Bronchial epithelial cell (primary cell): ENCODE measurements at regions not wholly inside any gene's neighbourhood (a gene's known extent, or its start where the extent isn't known, plus 50 kb on each side); places are given as distances from the start of the nearest gene placed in this dataset.
"Not testable (repeated sequence)": the region's sequence is repeated elsewhere in the genome, so short reads cannot be mapped to it uniquely, and the experiment has no call there.

Experiments
- DNase-seq: peaks from one replicate; pipeline ENCODE4 v3.0.0-alpha.2; 2010; ENCODE audit warnings: low read depth
- FAIRE-seq: peaks from 2 replicates; lab custom pipeline; 2011; peaks lifted over from hg19 to GRCh38; lab: Jason Lieb, UNC
- H3K27me3 ChIP-seq: 2 replicates; pipeline ENCODE4 v1.5.1; 2011; ENCODE audit warnings: low read length; ENCODE audit not compliant: control insufficient read depth, insufficient read depth
- H3K36me3 ChIP-seq: 2 replicates; pipeline ENCODE4 v1.5.1; 2011; ENCODE audit warnings: low read length; ENCODE audit not compliant: control insufficient read depth, insufficient read depth
- H3K4me3 ChIP-seq: 2 replicates; pipeline ENCODE4 v1.5.1; 2011; ENCODE audit warnings: mild to moderate bottlenecking, low read depth, low read length, control low read depth
- TF ChIP-seq, protein P1 (sequence below): IDR thresholded peaks from 2 replicates; pipeline ENCODE4 v1.5.1; 2011; ENCODE audit warnings: mild to moderate bottlenecking, moderate library complexity, low read length, control low read depth, inconsistent platforms; ENCODE audit not compliant: insufficient read depth, severe bottlenecking

DNA sequence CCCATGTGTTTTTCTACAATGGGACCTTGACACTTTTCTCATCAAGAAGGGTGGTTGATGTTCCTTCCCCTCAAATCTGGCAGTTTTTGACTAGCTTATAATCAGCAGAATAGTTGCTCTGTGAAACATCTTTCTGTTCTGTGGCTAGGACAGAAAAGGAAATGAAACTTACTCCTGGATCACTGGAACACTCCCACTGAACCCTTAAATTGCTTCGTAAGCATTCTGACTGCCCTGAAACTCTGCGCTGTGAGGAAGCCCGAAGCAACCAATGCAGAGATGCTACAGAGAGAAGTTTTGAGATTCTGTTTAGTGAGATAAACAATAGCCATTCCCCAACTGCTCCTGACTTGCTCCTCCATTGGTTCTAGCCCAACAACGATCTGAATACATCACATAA, 602.2 kb downstream of the CENPC start:
- DNase-seq (no peak), FAIRE-seq (no peak)
- Histone ChIP-seq H3K4me3 (no peak overlapping the region), H3K27me3 (no peaks in the 10 kb centered on the region), H3K36me3 (no peaks in the 10 kb centered on the region)
- TF ChIP-seq, protein P1, sequence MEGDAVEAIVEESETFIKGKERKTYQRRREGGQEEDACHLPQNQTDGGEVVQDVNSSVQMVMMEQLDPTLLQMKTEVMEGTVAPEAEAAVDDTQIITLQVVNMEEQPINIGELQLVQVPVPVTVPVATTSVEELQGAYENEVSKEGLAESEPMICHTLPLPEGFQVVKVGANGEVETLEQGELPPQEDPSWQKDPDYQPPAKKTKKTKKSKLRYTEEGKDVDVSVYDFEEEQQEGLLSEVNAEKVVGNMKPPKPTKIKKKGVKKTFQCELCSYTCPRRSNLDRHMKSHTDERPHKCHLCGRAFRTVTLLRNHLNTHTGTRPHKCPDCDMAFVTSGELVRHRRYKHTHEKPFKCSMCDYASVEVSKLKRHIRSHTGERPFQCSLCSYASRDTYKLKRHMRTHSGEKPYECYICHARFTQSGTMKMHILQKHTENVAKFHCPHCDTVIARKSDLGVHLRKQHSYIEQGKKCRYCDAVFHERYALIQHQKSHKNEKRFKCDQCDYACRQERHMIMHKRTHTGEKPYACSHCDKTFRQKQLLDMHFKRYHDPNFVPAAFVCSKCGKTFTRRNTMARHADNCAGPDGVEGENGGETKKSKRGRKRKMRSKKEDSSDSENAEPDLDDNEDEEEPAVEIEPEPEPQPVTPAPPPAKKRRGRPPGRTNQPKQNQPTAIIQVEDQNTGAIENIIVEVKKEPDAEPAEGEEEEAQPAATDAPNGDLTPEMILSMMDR, result no peak

DNA sequence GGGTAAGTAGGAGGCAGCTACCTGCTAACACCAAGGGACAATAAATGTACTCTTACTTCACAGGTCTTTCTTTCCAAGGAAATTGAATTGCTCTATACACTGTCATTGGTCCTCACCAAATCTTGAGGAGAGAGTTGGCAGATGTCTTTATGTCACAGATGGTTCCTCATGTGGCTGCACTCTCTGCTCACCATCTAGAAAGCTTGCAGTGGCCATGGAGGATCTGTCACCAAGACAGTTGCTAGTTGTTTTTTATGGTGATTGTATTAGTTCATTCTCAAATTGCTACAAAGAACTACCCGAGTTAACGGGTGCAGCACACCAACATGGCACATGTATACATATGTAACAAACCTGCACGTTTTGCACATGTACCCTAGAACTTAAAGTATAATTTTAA, 613.3 kb downstream of the CENPC start:
- not testable (repeated sequence) for H3K4me3 ChIP-seq, H3K36me3 ChIP-seq, H3K27me3 ChIP-seq, DNase-seq, FAIRE-seq

DNA sequence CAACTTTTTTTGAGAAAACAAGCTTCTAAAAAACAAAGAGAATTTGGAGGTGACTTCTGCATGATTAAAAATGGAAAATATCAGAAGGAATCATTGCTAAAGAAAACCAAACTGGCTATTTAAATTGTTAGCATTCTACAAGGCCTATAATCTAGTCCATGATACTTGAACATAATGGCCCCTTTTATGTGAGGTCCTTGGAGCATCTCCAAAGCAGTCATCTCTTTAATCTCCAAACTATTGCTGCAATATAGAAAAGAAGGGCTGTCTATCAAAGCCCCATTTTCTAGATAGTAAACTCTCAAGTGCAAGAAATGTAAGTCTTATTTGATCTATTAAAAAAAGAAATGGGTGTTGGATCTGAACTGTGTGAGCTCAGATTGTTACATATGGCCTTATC, 615.1 kb downstream of the CENPC start:
- TF ChIP-seq, protein P1, result no peak
- Histone ChIP-seq H3K4me3 (no peak overlapping the region), H3K27me3 (no peaks in the 10 kb centered on the region), H3K36me3 (no peaks in the 10 kb centered on the region)
- no peak for DNase-seq
- FAIRE-seq, result no peak

DNA sequence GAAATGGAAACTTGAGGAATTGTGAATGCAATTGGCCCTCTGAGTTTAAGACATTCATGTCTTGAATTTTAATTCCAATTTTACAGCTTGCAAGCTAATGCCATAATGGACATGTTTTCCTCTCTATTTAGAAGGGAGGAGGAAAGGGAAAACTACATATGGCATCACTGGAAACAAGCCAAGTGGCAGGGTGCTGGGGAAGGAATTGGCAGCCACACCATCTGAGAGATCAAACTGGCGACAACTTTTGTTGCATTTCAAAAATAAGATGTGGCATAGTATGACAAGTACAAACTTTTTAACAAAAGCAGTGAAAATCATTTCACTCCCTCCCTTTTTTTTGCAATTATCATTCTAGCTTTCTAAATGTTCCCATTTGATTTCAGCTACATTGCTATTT, 615.6 kb downstream of the CENPC start:
- DNase-seq (no peak), FAIRE-seq (no peak)
- TF ChIP-seq, protein P1, result no peak
- Histone ChIP-seq H3K4me3 (no peak overlapping the region), H3K27me3 (no peaks in the 10 kb centered on the region), H3K36me3 (no peaks in the 10 kb centered on the region)

DNA sequence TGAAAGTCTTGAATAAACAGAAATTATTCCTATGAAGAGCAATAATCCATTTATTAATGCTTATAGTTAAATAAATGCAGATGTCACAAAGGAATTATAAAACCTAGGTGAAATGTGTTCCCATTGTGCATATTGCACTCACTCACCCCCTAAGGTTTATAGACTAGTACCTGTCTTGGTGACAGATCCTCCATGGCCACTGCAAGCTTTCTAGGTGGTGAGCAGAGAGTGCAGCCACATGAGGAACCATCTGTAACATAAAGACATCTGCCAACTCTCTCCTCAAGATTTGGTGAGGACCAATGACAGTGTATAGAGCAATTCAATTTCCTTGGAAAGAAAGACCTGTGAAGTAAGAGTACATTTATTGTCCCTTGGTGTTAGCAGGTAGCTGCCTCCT, 616.4 kb downstream of the CENPC start:
- H3K36me3 ChIP-seq, H3K4me3 ChIP-seq, DNase-seq, H3K27me3 ChIP-seq: not testable (repeated sequence)
- FAIRE-seq, result peak; percentile 86

DNA sequence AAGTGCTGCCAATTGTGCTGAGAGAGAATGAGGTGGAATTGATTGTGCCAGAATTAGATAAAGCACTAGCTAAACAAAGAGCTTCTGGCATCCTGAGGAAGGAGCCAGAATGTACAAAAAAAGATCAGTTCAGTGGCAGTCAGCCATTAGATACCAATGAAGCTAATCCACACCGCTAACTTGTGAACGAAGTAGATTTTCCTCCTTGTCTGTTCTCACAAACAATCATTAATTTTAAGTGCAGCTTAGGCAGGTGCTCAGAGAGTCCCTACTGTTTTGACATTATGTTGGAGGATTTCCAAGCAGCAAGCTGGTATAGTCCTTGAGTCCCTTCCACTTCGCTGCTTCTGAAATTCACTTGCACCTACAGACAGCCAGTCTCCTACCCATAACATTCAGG, 617.4 kb downstream of the CENPC start:
- no peak for FAIRE-seq

DNA sequence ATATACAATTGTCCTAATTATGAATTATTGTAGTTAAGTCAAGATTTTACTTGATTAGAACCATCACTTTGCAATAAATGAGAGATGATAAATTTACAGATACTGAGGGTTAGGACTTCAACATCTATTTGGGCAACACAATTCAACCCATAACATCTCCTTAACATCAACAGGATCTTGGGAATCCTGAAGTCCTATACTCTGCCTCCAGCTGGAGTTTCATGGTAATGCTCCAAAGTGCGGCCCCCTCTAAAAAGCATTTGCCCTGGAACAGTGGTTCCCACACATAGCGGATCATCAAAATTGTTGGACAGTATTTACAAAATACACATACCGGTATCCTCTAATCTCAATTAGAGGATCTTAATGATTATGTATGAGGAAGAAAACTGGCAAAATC, 618.6 kb downstream of the CENPC start:
- H3K4me3 ChIP-seq, result no peak overlapping the region
- no peaks in the 10 kb centered on the region for H3K27me3 ChIP-seq
- TF ChIP-seq, protein P1, result no peak
- FAIRE-seq (no peak), DNase-seq (no peak)
- no peaks in the 10 kb centered on the region for H3K36me3 ChIP-seq

More for the DNA sequence above, 617.4 kb downstream of the CENPC start:
- H3K4me3 ChIP-seq, result no peak overlapping the region
- no peaks in the 10 kb centered on the region for H3K27me3 ChIP-seq
- DNase-seq, result no peak
- TF ChIP-seq, protein P1, result no peak
- no peaks in the 10 kb centered on the region for H3K36me3 ChIP-seq
